ENCODE measurements at regions not wholly inside any gene's neighbourhood (a gene's known extent, or its start where the extent isn't known, plus 50 kb on each side); places are given as distances from the start of the nearest gene placed in this dataset.

DNA sequence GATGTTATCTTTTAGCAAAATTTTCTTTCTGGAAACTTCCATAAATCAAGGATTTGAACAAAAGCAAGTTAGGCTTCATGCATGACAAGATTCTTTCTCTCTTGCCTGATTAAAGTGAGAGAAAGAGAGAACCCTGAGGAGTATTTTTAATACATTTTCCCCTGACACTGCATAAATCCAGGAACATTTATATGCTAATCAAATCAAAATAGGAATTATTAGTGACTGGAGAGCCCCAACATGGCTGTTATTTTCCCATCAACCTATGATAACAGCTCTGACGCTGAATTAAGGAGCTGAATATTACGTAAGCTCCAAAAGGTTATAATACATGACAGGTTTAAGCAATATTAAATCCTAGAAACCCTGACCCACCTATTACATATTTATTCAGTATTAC is 930.2 kb upstream of the PIK3C3 start:
- Histone ChIP-seq H3K9ac (ENCODE audit: low read length in 2 of 2) (no peak overlapping the region), H3K4me3 (ENCODE audit: low read length in 2 of 2) (no peak overlapping the region), H3K27ac (ENCODE audit: low read length) (no peak overlapping the region), H3K9me3 (ENCODE audit: control insufficient read depth in 2 of 2, low read length in 2 of 2) (no peaks in the 10 kb centered on the region), H3K36me3 (ENCODE audit: control insufficient read depth in 2 of 2, insufficient read depth in 2 of 2, low read length in 2 of 2) (no peaks in the 10 kb centered on the region), H3K4me1 (ENCODE audit: control insufficient read depth, insufficient read depth, low read length) (no peaks in the 10 kb centered on the region), H3K27me3 (ENCODE audit: control insufficient read depth in 1 of 2, insufficient read depth in 2 of 2, low read length in 2 of 2) (no peaks in the 10 kb centered on the region)

DNA sequence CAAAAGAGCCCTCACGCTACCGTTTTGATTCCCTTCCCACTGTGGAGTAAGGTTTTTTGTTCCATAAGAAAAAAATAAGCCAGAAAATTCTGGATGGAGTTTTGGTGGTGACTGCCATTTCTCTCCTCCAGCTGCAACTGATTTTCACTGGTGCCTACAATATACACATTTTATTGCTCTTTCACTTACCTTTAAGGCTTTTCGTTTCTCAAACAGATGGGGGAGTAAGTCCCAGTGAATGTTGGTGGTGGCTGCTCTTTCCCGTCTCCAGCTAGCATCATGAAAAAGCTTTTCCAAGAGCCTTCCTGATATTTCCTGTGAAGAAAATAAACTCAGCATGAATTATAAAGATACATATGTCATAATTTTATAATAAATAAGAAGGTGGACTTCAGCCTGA is 932.5 kb upstream of the PIK3C3 start:
- Histone ChIP-seq H3K27me3 (ENCODE audit: control insufficient read depth in 1 of 2, insufficient read depth in 2 of 2, low read length in 2 of 2) (no peaks in the 10 kb centered on the region), H3K9me3 (ENCODE audit: control insufficient read depth in 2 of 2, low read length in 2 of 2) (no peaks in the 10 kb centered on the region), H3K27ac (ENCODE audit: low read length) (no peak overlapping the region), H3K9ac (ENCODE audit: low read length in 2 of 2) (no peak overlapping the region), H3K4me3 (ENCODE audit: low read length in 2 of 2) (no peak overlapping the region), H3K36me3 (ENCODE audit: control insufficient read depth in 2 of 2, insufficient read depth in 2 of 2, low read length in 2 of 2) (no peaks in the 10 kb centered on the region), H3K4me1 (ENCODE audit: control insufficient read depth, insufficient read depth, low read length) (no peaks in the 10 kb centered on the region)

DNA sequence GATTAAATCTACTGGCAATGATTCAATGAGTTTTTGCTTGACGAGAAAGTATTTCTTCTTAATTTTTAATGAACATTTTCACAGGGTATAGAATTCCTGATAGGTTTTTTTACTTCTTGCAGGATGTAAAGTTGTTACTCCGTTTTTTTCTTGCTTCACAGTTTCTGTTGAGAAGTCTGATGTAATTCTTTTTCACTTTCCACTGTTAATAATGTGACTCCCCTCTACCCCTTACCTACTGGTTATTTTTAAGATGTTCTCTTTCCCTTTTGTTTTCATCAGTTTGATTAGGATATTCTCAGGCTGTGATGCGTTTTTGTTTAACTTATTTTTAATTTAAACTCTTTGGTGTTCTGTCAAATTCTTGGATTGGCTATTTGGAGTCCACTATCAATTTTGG is 933.9 kb upstream of the PIK3C3 start:
- no peaks in the 10 kb centered on the region for H3K9me3 ChIP-seq (ENCODE audit: control insufficient read depth in 2 of 2, low read length in 2 of 2)
- no peaks in the 10 kb centered on the region for H3K36me3 ChIP-seq (ENCODE audit: control insufficient read depth in 2 of 2, insufficient read depth in 2 of 2, low read length in 2 of 2)
- no peak overlapping the region for H3K4me3 ChIP-seq (ENCODE audit: low read length in 2 of 2)
- H3K27me3 ChIP-seq (ENCODE audit: control insufficient read depth in 1 of 2, insufficient read depth in 2 of 2, low read length in 2 of 2): no peaks in the 10 kb centered on the region
- no peak overlapping the region for H3K9ac ChIP-seq (ENCODE audit: low read length in 2 of 2)
- no peak overlapping the region for H3K27ac ChIP-seq (ENCODE audit: low read length)
- no peaks in the 10 kb centered on the region for H3K4me1 ChIP-seq (ENCODE audit: control insufficient read depth, insufficient read depth, low read length)

DNA sequence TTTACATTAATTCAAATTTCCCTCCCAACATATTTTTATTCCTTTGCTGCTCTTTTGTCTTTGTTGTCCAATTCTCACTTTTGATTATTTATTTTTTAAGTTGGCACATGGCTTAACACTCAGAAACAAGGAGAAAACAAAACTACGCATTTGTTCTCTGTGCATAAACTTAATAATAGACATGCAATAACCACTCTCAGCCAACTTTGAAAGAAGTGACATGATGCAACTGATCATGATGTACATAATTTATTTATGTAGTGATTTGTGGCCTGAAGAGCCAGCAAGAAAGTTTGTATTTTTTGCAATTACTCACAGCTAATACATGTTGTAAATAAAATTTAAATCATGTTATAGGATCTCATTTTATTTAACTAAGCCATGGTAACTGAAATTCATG is 942.8 kb upstream of the PIK3C3 start:
- Histone ChIP-seq H3K9ac (ENCODE audit: low read length in 2 of 2) (no peak overlapping the region), H3K9me3 (ENCODE audit: control insufficient read depth in 2 of 2, low read length in 2 of 2) (no peaks in the 10 kb centered on the region), H3K4me3 (ENCODE audit: low read length in 2 of 2) (no peak overlapping the region), H3K4me1 (ENCODE audit: control insufficient read depth, insufficient read depth, low read length) (no peaks in the 10 kb centered on the region), H3K36me3 (ENCODE audit: control insufficient read depth in 2 of 2, insufficient read depth in 2 of 2, low read length in 2 of 2) (no peaks in the 10 kb centered on the region), H3K27ac (ENCODE audit: low read length) (no peak overlapping the region), H3K27me3 (ENCODE audit: control insufficient read depth in 1 of 2, insufficient read depth in 2 of 2, low read length in 2 of 2) (no peaks in the 10 kb centered on the region)

DNA sequence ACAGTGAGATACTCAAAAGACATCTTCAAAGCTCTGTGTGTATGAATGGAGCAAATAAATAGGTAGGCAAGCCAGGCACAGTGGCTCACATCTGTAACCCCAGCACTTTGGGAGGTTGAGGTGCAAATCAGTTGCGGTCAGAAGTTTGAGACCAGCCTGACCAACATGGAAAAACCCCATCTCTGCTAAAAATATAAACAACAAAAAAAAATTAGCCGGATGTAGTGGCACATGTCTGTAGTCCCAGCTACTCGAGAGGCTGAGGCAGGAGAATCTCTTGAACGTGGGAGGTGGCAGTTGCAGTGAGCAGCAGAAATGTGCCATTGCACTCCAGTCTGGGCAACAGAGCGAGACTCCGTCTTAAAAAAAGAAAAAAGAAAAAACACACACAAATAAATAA is 945.1 kb upstream of the PIK3C3 start:
- H3K27ac ChIP-seq (ENCODE audit: low read length): no peak overlapping the region
- H3K4me3 ChIP-seq (ENCODE audit: low read length in 2 of 2): no peak overlapping the region
- H3K9me3 ChIP-seq (ENCODE audit: control insufficient read depth in 2 of 2, low read length in 2 of 2): no peaks in the 10 kb centered on the region
- no peaks in the 10 kb centered on the region for H3K27me3 ChIP-seq (ENCODE audit: control insufficient read depth in 1 of 2, insufficient read depth in 2 of 2, low read length in 2 of 2)
- H3K36me3 ChIP-seq (ENCODE audit: control insufficient read depth in 2 of 2, insufficient read depth in 2 of 2, low read length in 2 of 2): no peaks in the 10 kb centered on the region
- H3K9ac ChIP-seq (ENCODE audit: low read length in 2 of 2): no peak overlapping the region
- no peaks in the 10 kb centered on the region for H3K4me1 ChIP-seq (ENCODE audit: control insufficient read depth, insufficient read depth, low read length)

DNA sequence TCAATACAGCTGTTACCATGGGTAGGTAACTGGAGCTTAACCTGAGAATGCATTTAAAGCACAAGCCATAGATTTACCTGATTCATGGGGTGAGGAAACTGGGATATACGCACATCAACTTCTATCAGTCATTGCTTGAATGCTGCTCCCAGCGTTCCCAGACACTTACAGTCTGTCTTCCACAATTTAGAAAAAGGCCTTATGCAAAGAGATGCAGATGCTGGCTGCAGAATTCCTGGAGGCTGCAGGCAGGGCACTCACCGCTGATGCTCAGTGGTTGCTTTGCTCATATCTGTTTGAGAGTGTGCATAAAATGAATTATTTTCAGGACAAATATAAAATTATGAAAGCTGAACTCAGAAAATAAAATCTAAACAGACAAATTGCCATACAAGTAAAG is 950.7 kb upstream of the PIK3C3 start:
- H3K27me3 ChIP-seq (ENCODE audit: control insufficient read depth in 1 of 2, insufficient read depth in 2 of 2, low read length in 2 of 2): no peaks in the 10 kb centered on the region
- no peak overlapping the region for H3K9ac ChIP-seq (ENCODE audit: low read length in 2 of 2)
- H3K36me3 ChIP-seq (ENCODE audit: control insufficient read depth in 2 of 2, insufficient read depth in 2 of 2, low read length in 2 of 2): no peaks in the 10 kb centered on the region
- no peak overlapping the region for H3K27ac ChIP-seq (ENCODE audit: low read length)
- no peak overlapping the region for H3K4me3 ChIP-seq (ENCODE audit: low read length in 2 of 2)
- no peaks in the 10 kb centered on the region for H3K9me3 ChIP-seq (ENCODE audit: control insufficient read depth in 2 of 2, low read length in 2 of 2)
- H3K4me1 ChIP-seq (ENCODE audit: control insufficient read depth, insufficient read depth, low read length): no peaks in the 10 kb centered on the region

DNA sequence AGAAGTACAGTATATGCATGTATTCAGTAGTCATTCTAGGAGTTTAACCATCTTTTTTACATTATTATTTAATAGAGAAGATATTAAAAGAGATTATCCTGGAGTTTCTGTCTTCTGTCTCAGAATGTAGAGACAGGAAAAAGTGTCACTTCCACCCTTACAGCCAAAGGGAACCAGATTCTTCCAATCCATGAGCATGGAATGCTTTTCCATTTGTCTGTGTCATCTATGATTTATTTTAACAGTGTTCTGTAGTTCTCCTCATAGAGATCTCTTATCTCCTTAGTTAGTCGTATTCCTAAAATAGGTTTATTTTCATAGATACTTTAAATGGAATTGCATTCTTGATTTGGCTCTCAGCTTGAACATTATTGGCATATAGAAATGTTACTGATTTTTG is 959.5 kb upstream of the PIK3C3 start:
- H3K36me3 ChIP-seq (ENCODE audit: control insufficient read depth in 2 of 2, insufficient read depth in 2 of 2, low read length in 2 of 2): no peaks in the 10 kb centered on the region
- H3K27ac ChIP-seq (ENCODE audit: low read length): no peak overlapping the region
- H3K27me3 ChIP-seq (ENCODE audit: control insufficient read depth in 1 of 2, insufficient read depth in 2 of 2, low read length in 2 of 2): no peaks in the 10 kb centered on the region
- no peak overlapping the region for H3K4me3 ChIP-seq (ENCODE audit: low read length in 2 of 2)
- H3K9me3 ChIP-seq (ENCODE audit: control insufficient read depth in 2 of 2, low read length in 2 of 2): no peaks in the 10 kb centered on the region
- no peak overlapping the region for H3K9ac ChIP-seq (ENCODE audit: low read length in 2 of 2)
- H3K4me1 ChIP-seq (ENCODE audit: control insufficient read depth, insufficient read depth, low read length): no peaks in the 10 kb centered on the region

DNA sequence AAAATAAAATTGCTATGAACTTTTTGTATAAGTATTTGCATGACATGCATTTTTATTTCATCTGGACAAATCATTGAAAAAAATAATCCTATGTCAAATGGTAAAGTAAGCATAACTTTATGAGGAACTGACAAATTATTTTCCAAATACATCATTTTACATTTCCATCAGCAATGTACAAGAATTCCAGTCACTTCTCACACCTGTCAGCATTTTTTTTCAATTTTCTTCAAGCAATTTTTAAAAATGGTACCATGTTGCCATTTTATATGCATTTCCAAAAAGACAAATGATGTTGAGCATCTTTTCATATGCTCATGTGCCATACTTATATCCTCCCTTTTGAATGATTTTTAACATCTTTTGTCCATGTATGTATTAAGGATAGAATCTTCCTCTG is 961.7 kb upstream of the PIK3C3 start:
- Histone ChIP-seq H3K9me3 (ENCODE audit: control insufficient read depth in 2 of 2, low read length in 2 of 2) (no peaks in the 10 kb centered on the region), H3K36me3 (ENCODE audit: control insufficient read depth in 2 of 2, insufficient read depth in 2 of 2, low read length in 2 of 2) (no peaks in the 10 kb centered on the region), H3K4me1 (ENCODE audit: control insufficient read depth, insufficient read depth, low read length) (no peaks in the 10 kb centered on the region), H3K27me3 (ENCODE audit: control insufficient read depth in 1 of 2, insufficient read depth in 2 of 2, low read length in 2 of 2) (no peaks in the 10 kb centered on the region), H3K27ac (ENCODE audit: low read length) (no peak overlapping the region), H3K9ac (ENCODE audit: low read length in 2 of 2) (no peak overlapping the region), H3K4me3 (ENCODE audit: low read length in 2 of 2) (no peak overlapping the region)

DNA sequence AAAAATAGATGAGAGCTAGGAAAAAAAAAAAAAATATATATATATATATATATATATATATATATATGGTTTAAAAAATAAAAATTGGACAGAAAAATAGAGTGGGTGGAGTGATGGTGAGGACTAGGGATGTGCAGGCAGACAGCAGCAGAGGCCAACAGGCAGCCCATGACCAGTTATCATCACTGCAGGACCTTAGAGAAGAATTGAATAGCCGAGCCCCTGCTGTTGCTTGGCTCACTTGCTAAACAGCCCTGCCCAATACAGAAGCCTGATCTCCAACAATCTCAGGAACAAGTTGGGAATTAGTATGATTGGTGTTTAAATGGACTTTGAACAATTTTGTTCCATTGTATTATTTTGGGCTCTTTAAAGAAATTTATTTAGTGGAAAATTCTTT is 967.5 kb upstream of the PIK3C3 start:
- H3K36me3 ChIP-seq (ENCODE audit: control insufficient read depth in 2 of 2, insufficient read depth in 2 of 2, low read length in 2 of 2): no peaks in the 10 kb centered on the region
- no peaks in the 10 kb centered on the region for H3K4me1 ChIP-seq (ENCODE audit: control insufficient read depth, insufficient read depth, low read length)
- no peaks in the 10 kb centered on the region for H3K9me3 ChIP-seq (ENCODE audit: control insufficient read depth in 2 of 2, low read length in 2 of 2)
- H3K27me3 ChIP-seq (ENCODE audit: control insufficient read depth in 1 of 2, insufficient read depth in 2 of 2, low read length in 2 of 2): no peaks in the 10 kb centered on the region
- H3K27ac ChIP-seq (ENCODE audit: low read length): no peak overlapping the region
- H3K9ac ChIP-seq (ENCODE audit: low read length in 2 of 2): no peak overlapping the region
- no peak overlapping the region for H3K4me3 ChIP-seq (ENCODE audit: low read length in 2 of 2)

DNA sequence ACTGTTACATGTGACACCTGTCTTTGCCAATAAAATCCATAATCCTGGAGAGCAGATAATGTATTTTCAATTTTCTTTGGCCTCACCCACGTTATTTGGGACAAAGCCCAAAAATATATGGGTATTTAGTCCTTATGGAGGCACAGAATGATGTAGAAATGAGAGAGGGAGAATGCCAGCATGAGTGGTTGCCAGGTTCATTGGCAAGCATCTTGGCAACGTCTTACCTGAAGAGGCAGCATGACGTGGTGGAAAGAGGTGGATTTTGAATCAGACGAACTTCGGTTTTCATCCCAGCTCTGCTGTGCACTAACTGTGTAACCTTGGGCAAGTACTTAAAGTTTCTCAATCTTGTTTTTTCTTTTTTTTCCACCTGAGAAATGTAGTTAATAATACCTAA is 969.6 kb upstream of the PIK3C3 start:
- H3K9ac ChIP-seq (ENCODE audit: low read length in 2 of 2): no peak overlapping the region
- H3K36me3 ChIP-seq (ENCODE audit: control insufficient read depth in 2 of 2, insufficient read depth in 2 of 2, low read length in 2 of 2): no peaks in the 10 kb centered on the region
- no peaks in the 10 kb centered on the region for H3K9me3 ChIP-seq (ENCODE audit: control insufficient read depth in 2 of 2, low read length in 2 of 2)
- H3K4me3 ChIP-seq (ENCODE audit: low read length in 2 of 2): no peak overlapping the region
- H3K4me1 ChIP-seq (ENCODE audit: control insufficient read depth, insufficient read depth, low read length): no peaks in the 10 kb centered on the region
- no peak overlapping the region for H3K27ac ChIP-seq (ENCODE audit: low read length)
- H3K27me3 ChIP-seq (ENCODE audit: control insufficient read depth in 1 of 2, insufficient read depth in 2 of 2, low read length in 2 of 2): no peaks in the 10 kb centered on the region

DNA sequence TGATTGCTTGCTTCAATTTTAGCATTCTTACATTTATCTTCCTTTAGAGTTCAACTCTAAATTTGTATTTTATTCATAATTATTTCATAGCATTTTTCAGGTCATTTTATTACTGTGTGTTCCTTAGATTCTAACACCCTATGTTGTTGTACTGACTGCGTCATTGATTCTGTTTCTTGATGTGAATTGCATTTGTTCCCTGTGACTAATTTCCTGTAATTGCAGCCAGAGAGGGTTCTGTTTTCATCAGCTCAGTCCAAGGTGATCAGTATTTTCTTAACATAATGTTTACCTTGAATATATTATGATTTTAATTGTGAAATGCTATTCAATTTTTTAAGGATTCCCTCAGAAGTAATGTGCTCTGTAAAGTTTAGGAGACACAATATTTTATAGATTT is 970.2 kb upstream of the PIK3C3 start:
- no peaks in the 10 kb centered on the region for H3K36me3 ChIP-seq (ENCODE audit: control insufficient read depth in 2 of 2, insufficient read depth in 2 of 2, low read length in 2 of 2)
- no peak overlapping the region for H3K4me3 ChIP-seq (ENCODE audit: low read length in 2 of 2)
- no peaks in the 10 kb centered on the region for H3K4me1 ChIP-seq (ENCODE audit: control insufficient read depth, insufficient read depth, low read length)
- no peak overlapping the region for H3K9ac ChIP-seq (ENCODE audit: low read length in 2 of 2)
- H3K27me3 ChIP-seq (ENCODE audit: control insufficient read depth in 1 of 2, insufficient read depth in 2 of 2, low read length in 2 of 2): no peaks in the 10 kb centered on the region
- H3K27ac ChIP-seq (ENCODE audit: low read length): no peak overlapping the region
- no peaks in the 10 kb centered on the region for H3K9me3 ChIP-seq (ENCODE audit: control insufficient read depth in 2 of 2, low read length in 2 of 2)

DNA sequence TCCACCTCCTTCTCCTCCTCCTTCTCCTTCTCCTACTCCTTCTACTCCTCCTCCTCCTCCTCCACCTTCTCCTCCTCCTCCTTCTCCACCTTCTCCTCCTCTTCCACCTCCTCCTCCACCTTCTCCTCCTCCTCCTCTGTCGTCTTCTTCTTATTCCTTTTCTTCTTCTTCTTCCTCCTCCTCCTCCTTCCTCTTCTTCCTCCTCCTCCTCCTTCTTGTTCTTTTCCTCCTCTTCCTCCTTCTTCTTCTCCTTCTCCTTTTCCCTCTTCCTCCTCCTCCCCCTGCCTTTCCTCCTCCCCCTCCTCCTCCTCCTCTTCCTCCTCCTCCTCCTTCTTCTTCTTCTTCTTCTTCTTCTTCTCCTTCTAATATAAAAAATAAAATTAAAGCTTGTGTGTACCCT is 971.2 kb upstream of the PIK3C3 start:
- H3K4me3 ChIP-seq (ENCODE audit: low read length in 2 of 2): no peak overlapping the region
- no peaks in the 10 kb centered on the region for H3K27me3 ChIP-seq (ENCODE audit: control insufficient read depth in 1 of 2, insufficient read depth in 2 of 2, low read length in 2 of 2)
- no peaks in the 10 kb centered on the region for H3K9me3 ChIP-seq (ENCODE audit: control insufficient read depth in 2 of 2, low read length in 2 of 2)
- H3K27ac ChIP-seq (ENCODE audit: low read length): no peak overlapping the region
- H3K9ac ChIP-seq (ENCODE audit: low read length in 2 of 2): no peak overlapping the region
- no peaks in the 10 kb centered on the region for H3K36me3 ChIP-seq (ENCODE audit: control insufficient read depth in 2 of 2, insufficient read depth in 2 of 2, low read length in 2 of 2)
- no peaks in the 10 kb centered on the region for H3K4me1 ChIP-seq (ENCODE audit: control insufficient read depth, insufficient read depth, low read length)

Data from stomach smooth muscle (tissue), 2 donors.